ENCODE measurements at regions not wholly inside any gene's neighbourhood (a gene's known extent, or its start where the extent isn't known, plus 50 kb on each side); places are given as distances from the start of the nearest gene placed in this dataset.

GRCh38 chr2:4515871-4516761, 812.7 kb downstream of the DCDC2C start:
- peak; percentile 35 for DNase-seq

GRCh38 chr2:4518596-4518995, 815.2 kb downstream of the DCDC2C start:
- DNase-seq = no peak

- no peak for DNase-seq
These were observed 819.4 kb downstream of the DCDC2C start for GRCh38 chr2:4522498-4523421.

GRCh38 chr2:4527416-4527815, 824.0 kb downstream of the DCDC2C start:
- no peak for DNase-seq

GRCh38 chr2:4528246-4528645, 824.9 kb downstream of the DCDC2C start:
- no peak for DNase-seq

GRCh38 chr2:4528773-4529172, 825.4 kb downstream of the DCDC2C start:
- DNase-seq = no peak

- DNase-seq = no peak
These were observed 826.4 kb downstream of the DCDC2C start for GRCh38 chr2:4529738-4530137.

- no peak for DNase-seq
These were observed 826.9 kb downstream of the DCDC2C start for GRCh38 chr2:4530231-4530630.

GRCh38 chr2:4533806-4534205, 830.4 kb downstream of the DCDC2C start:
- DNase-seq = peak; percentile 33

GRCh38 chr2:4539121-4539520, 835.7 kb downstream of the DCDC2C start:
- DNase-seq = no peak

GRCh38 chr2:4549666-4550210, 846.4 kb downstream of the DCDC2C start:
- peak; percentile 48 for DNase-seq

GRCh38 chr2:4551691-4552474, 848.5 kb downstream of the DCDC2C start:
- DNase-seq = no peak

GRCh38 chr2:4553241-4553640, 849.9 kb downstream of the DCDC2C start:
- DNase-seq = no peak

- DNase-seq = no peak
These were observed 852.9 kb downstream of the DCDC2C start for GRCh38 chr2:4556135-4556896.

- peak; percentile 86 for DNase-seq
These were observed 857.8 kb downstream of the DCDC2C start for GRCh38 chr2:4561196-4561595.

GRCh38 chr2:4576075-4576474, 872.7 kb downstream of the DCDC2C start:
- no peak for DNase-seq

- no peak for DNase-seq
These were observed 876.6 kb downstream of the DCDC2C start for GRCh38 chr2:4579977-4580376.

- no peak for DNase-seq
These were observed 881.8 kb downstream of the DCDC2C start for GRCh38 chr2:4585057-4585635.

- DNase-seq = no peak
These were observed 885.2 kb downstream of the DCDC2C start for GRCh38 chr2:4588606-4589005.

- no peak for DNase-seq
These were observed 887.9 kb downstream of the DCDC2C start for GRCh38 chr2:4591261-4591660.

- peak; percentile 99 for DNase-seq
These were observed 894.0 kb downstream of the DCDC2C start for GRCh38 chr2:4597400-4597799.

All from NCI-H2171 treated with DMSO at 0.1 percent for 48 hours (cell line).